H1 (cell line): ENCODE measurements at regions not wholly inside any gene's neighbourhood (a gene's known extent, or its start where the extent isn't known, plus 50 kb on each side); places are given as distances from the start of the nearest gene placed in this dataset.

ENCODE experiments used
- CTCF ChIA-PET: fragments of 300-600 bp; sonication (Branson Sonifier 250); formaldehyde crosslinking; loops from one replicate; lab custom pipeline; 2021; ENCODE audit not compliant: partially characterized antibody; lab: Charles Lee
- POLR2A ChIA-PET: fragments of 300-600 bp; sonication (Branson Sonifier 250); formaldehyde crosslinking; loops from one replicate; lab custom pipeline; 2021; ENCODE audit warnings: inconsistent platforms; ENCODE audit not compliant: partially characterized antibody; lab: Charles Lee
- DNase-seq, 2 experiments: peaks; one replicate each; pipeline versions ENCODE4 v3.0.0 to v3.0.0-alpha.2; 2010 to 2022; ENCODE audit warnings: low spot score in 2 of 2, low read depth in 1 of 2, mixed read lengths in 1 of 2
- FAIRE-seq: peaks from 2 replicates; lab custom pipeline; 2011; peaks lifted over from hg19 to GRCh38; lab: Jason Lieb, UNC
- H2AFZ ChIP-seq: 2 replicates; pipeline ENCODE4 v1.8.1; 2012; ENCODE audit warnings: low read length, inconsistent platforms
- H2AK5ac ChIP-seq: 2 replicates; pipeline ENCODE4 v1.6.1; 2013; ENCODE audit warnings: low read depth, low read length
- H2BK120ac ChIP-seq: replicated peaks from 2 replicates; pipeline ENCODE3; 2013; ENCODE audit warnings: low read depth, low read length, inconsistent platforms
- H2BK12ac ChIP-seq: 2 replicates; pipeline ENCODE4 v1.6.1; 2013; ENCODE audit warnings: low read depth, low read length
- H2BK15ac ChIP-seq: 2 replicates; pipeline ENCODE4 v1.6.1; 2013; ENCODE audit warnings: low read length
- H2BK20ac ChIP-seq: 2 replicates; pipeline ENCODE4 v1.6.1; 2013; ENCODE audit warnings: low read length
- H2BK5ac ChIP-seq: 2 replicates; pipeline ENCODE4 v1.6.1; 2013; ENCODE audit warnings: low read depth, low read length
- H3K14ac ChIP-seq: 2 replicates; pipeline ENCODE4 v1.6.1; 2013; ENCODE audit warnings: inconsistent platforms; ENCODE audit not compliant: insufficient read length
- H3K18ac ChIP-seq: 2 replicates; pipeline ENCODE4 v1.6.1; 2013; ENCODE audit warnings: low read length; ENCODE audit errors: extremely low read depth
- H3K23ac ChIP-seq: 2 replicates; pipeline ENCODE4 v1.6.1; 2013; ENCODE audit warnings: inconsistent platforms; ENCODE audit not compliant: insufficient read length
- H3K23me2 ChIP-seq: 2 replicates; pipeline ENCODE4 v1.6.1; 2013; ENCODE audit warnings: low read depth, low read length
- H3K27ac ChIP-seq: 2 replicates; pipeline ENCODE4 v1.6.1; 2011; ENCODE audit warnings: low read depth, low read length, inconsistent platforms
- H3K27me3 ChIP-seq, 4 experiments: replicated peaks in 1 of 4; 1 replicate in 1 of 4; 2 replicates in 3 of 4; pipeline versions ENCODE4 v1.6.1 to v1.8.1; 2011 to 2013; ENCODE audit warnings: low read length in 3 of 4, mild to moderate bottlenecking in 3 of 4, inconsistent platforms in 2 of 4, mixed read lengths in 2 of 4, moderate library complexity in 1 of 4; ENCODE audit not compliant: control insufficient read depth in 3 of 4, insufficient read depth in 3 of 4; ENCODE audit errors: extremely low read depth in 1 of 4
- H3K36me3 ChIP-seq, 4 experiments: 2 replicates each; pipeline versions ENCODE4 v1.6.1 to v1.8.1; 2011 to 2013; ENCODE audit warnings: mild to moderate bottlenecking in 4 of 4, low read length in 3 of 4, moderate library complexity in 2 of 4, control low read depth in 1 of 4, inconsistent platforms in 1 of 4; ENCODE audit not compliant: insufficient read depth in 4 of 4, control insufficient read depth in 2 of 4
- H3K4ac ChIP-seq: replicated peaks from 2 replicates; pipeline ENCODE3; 2013; ENCODE audit warnings: low read length, low read depth, mixed read lengths, inconsistent platforms; ENCODE audit not compliant: insufficient read length
- H3K4me1 ChIP-seq, 4 experiments: replicated peaks in 1 of 4; 1 replicate in 1 of 4; 2 replicates in 3 of 4; pipeline versions ENCODE4 v1.6.1 to v1.8.1; 2011 to 2013; ENCODE audit warnings: low read length in 3 of 4, inconsistent platforms in 2 of 4, mixed read lengths in 1 of 4; ENCODE audit not compliant: insufficient read depth in 4 of 4, control insufficient read depth in 3 of 4
- H3K4me2 ChIP-seq, 2 experiments: 2 replicates each; pipeline versions ENCODE4 v1.6.1 to v1.8.1; 2011 to 2013; ENCODE audit warnings: low read depth in 2 of 2, low read length in 2 of 2, control low read depth in 1 of 2, inconsistent platforms in 1 of 2, mild to moderate bottlenecking in 1 of 2; ENCODE audit not compliant: insufficient read depth in 1 of 2
- H3K4me3 ChIP-seq, 4 experiments: fragments of 200-600, 300-600 bp in 1 of 4; sonication (generic), shearing (Covaris generic), sonication (Bioruptor Twin) in 1 of 4; 2 replicates each; pipeline versions ENCODE4 v1.5.1 to v1.8.1; 2011 to 2016; ENCODE audit warnings: low read length in 4 of 4, low read depth in 3 of 4, control low read depth in 2 of 4, inconsistent platforms in 2 of 4, mild to moderate bottlenecking in 2 of 4, mixed read lengths in 1 of 4, moderate library complexity in 1 of 4; ENCODE audit not compliant: insufficient read depth in 2 of 4; ENCODE audit errors: extremely low read depth in 1 of 4
- H3K56ac ChIP-seq: replicated peaks from 2 replicates; pipeline ENCODE3; 2013; ENCODE audit warnings: low read depth, mild to moderate bottlenecking, mixed read lengths, low read length, inconsistent platforms; ENCODE audit not compliant: insufficient read length
- H3K79me1 ChIP-seq: 2 replicates; pipeline ENCODE4 v1.6.1; 2013; ENCODE audit warnings: low read depth, low read length, control low read depth
- H3K79me2 ChIP-seq, 2 experiments: 2 replicates each; pipeline versions ENCODE4 v1.6.1 to v1.8.1; 2012 to 2013; ENCODE audit warnings: low read length in 2 of 2, mild to moderate bottlenecking in 2 of 2, inconsistent platforms in 1 of 2; ENCODE audit not compliant: insufficient read depth in 2 of 2, control insufficient read depth in 1 of 2
- H3K9ac ChIP-seq, 4 experiments: replicated peaks in 1 of 4; 1 replicate in 1 of 4; 2 replicates in 3 of 4; pipeline versions ENCODE4 v1.6.1 to v1.8.1; 2011 to 2013; ENCODE audit warnings: low read depth in 3 of 4, low read length in 3 of 4, control low read depth in 2 of 4, mild to moderate bottlenecking in 2 of 4, moderate library complexity in 2 of 4, inconsistent platforms in 1 of 4; ENCODE audit errors: extremely low read depth in 1 of 4
- H3K9me3 ChIP-seq, 2 experiments: 2 replicates each; pipeline versions ENCODE4 v1.6.1 to v1.8.1; 2012 to 2013; ENCODE audit warnings: mild to moderate bottlenecking in 2 of 2, moderate library complexity in 2 of 2, control low read depth in 1 of 2, inconsistent platforms in 1 of 2, low read depth in 1 of 2, low read length in 1 of 2, mixed read lengths in 1 of 2; ENCODE audit not compliant: insufficient read depth in 2 of 2
- H4K20me1 ChIP-seq, 2 experiments: replicated peaks in 1 of 2; 2 replicates each; pipeline versions ENCODE3 to v1.8.1; 2011 to 2013; ENCODE audit warnings: inconsistent platforms in 2 of 2, low read length in 2 of 2, mild to moderate bottlenecking in 1 of 2; ENCODE audit not compliant: insufficient read depth in 2 of 2, control insufficient read depth in 1 of 2
- H4K5ac ChIP-seq: 2 replicates; pipeline ENCODE4 v1.6.1; 2013; ENCODE audit warnings: low read length, low read depth, mixed read lengths, inconsistent platforms; ENCODE audit not compliant: insufficient read length
- H4K8ac ChIP-seq: 2 replicates; pipeline ENCODE4 v1.8.0; 2013; ENCODE audit warnings: mild to moderate bottlenecking, moderate library complexity, low read length, inconsistent platforms; ENCODE audit not compliant: insufficient read depth; ENCODE audit errors: extremely low read depth
- H4K91ac ChIP-seq: replicated peaks from 2 replicates; pipeline ENCODE3; 2013; ENCODE audit warnings: low read length, mixed read lengths, inconsistent platforms; ENCODE audit not compliant: insufficient read length
- EP300 ChIP-seq, 2 experiments: IDR thresholded peaks; 1 replicate in 1 of 2; 2 replicates in 1 of 2; pipeline ENCODE4 v1.6.1; 2011 to 2012; ENCODE audit warnings: low read depth in 2 of 2, low read length in 2 of 2, mild to moderate bottlenecking in 2 of 2, borderline replicate concordance in 1 of 2, inconsistent platforms in 1 of 2, moderate library complexity in 1 of 2
- HDAC6 ChIP-seq: IDR thresholded peaks from one replicate; pipeline ENCODE4 v1.7.1; 2012; ENCODE audit warnings: low read depth, mild to moderate bottlenecking, inconsistent platforms, low read length, moderate library complexity
- MAX ChIP-seq: IDR thresholded peaks from 2 replicates; pipeline ENCODE4 v1.6.1; 2012; ENCODE audit warnings: inconsistent platforms
- POLR2A ChIP-seq, 2 experiments: IDR thresholded peaks; 1 replicate in 1 of 2; 2 replicates in 1 of 2; pipeline ENCODE4 v1.6.1; 2011; ENCODE audit warnings: low read depth in 2 of 2, low read length in 2 of 2, mild to moderate bottlenecking in 2 of 2; ENCODE audit errors: control extremely low read depth in 1 of 2
- POLR2AphosphoS5 ChIP-seq: IDR thresholded peaks from 2 replicates; pipeline ENCODE4 v1.6.1; 2011; ENCODE audit warnings: low read depth, low read length
- POU5F1 ChIP-seq: IDR thresholded peaks from 2 replicates; pipeline ENCODE4 v1.6.1; 2011; ENCODE audit warnings: low read depth, mild to moderate bottlenecking, low read length, moderate library complexity
- RXRA ChIP-seq: IDR thresholded peaks from 2 replicates; pipeline ENCODE4 v1.6.1; 2011; ENCODE audit warnings: low read depth, mild to moderate bottlenecking, low read length, moderate library complexity; ENCODE audit not compliant: insufficient read depth
- SP1 ChIP-seq: IDR thresholded peaks from 2 replicates; pipeline ENCODE4 v1.6.1; 2011; ENCODE audit warnings: low read depth, low read length
- ZNF274 ChIP-seq: IDR thresholded peaks from 2 replicates; pipeline ENCODE4 v1.7.0; 2012; ENCODE audit warnings: low read length, borderline replicate concordance; ENCODE audit errors: extremely low read depth
- WGBS, 2 experiments: shearing (Covaris generic) in 1 of 2; methylation state at CpG; one replicate each; pipeline versions ENCODE4 v1.1.6 to v1.1.7; 2013 to 2015; ENCODE audit warnings: low lambda C conversion rate in 2 of 2, mixed read lengths in 2 of 2, inconsistent platforms in 1 of 2, low coverage in 1 of 2, missing lambda C conversion rate in 1 of 2; ENCODE audit not compliant: insufficient replicate concordance in 2 of 2, insufficient coverage in 1 of 2, insufficient read length in 1 of 2; ENCODE audit errors: extremely low coverage in 1 of 2, missing lambda C conversion rate in 1 of 2; 5-methylcytosine and 5-hydroxymethylcytosine counted together

- H4K20me1 ChIP-seq: no peaks in the 10 kb centered on the region
- no peaks in the 10 kb centered on the region for H3K4me1 ChIP-seq
- no peak overlapping the region for H2AK5ac ChIP-seq
- no peak overlapping the region for H4K91ac ChIP-seq
- H2AFZ ChIP-seq: no peak overlapping the region
- H2BK120ac ChIP-seq: no peak overlapping the region
- no peak overlapping the region for H4K8ac ChIP-seq
- no peaks in the 10 kb centered on the region for H3K36me3 ChIP-seq
- no peak overlapping the region for H3K14ac ChIP-seq
- POLR2A ChIA-PET: no interaction called here
- DNase-seq: no peak
- H3K9me3 ChIP-seq: no peaks in the 10 kb centered on the region
- H3K79me1 ChIP-seq: no peaks in the 10 kb centered on the region
- CTCF ChIA-PET: no interaction called here
- H3K4me3 ChIP-seq: no peak overlapping the region
- no peak overlapping the region for H2BK5ac ChIP-seq
- H3K56ac ChIP-seq: no peak overlapping the region
- TF ChIP-seq POU5F1: no peak
- no peak for TF ChIP-seq RXRA
- TF ChIP-seq POLR2A (IDR thresholded peaks at IDR 0.05; ENCODE audit: control extremely low read depth in 1 of 2, low read depth in 2 of 2, low read length in 2 of 2): no peak
- no peak for TF ChIP-seq EP300 (IDR thresholded peaks at IDR 0.05; ENCODE audit: borderline replicate concordance in 1 of 2, low read depth in 2 of 2, low read length in 2 of 2)
- TF ChIP-seq HDAC6: no peak
- no peak for TF ChIP-seq SP1
- TF ChIP-seq ZNF274: no peak
- no peak for TF ChIP-seq POLR2AphosphoS5
- TF ChIP-seq MAX: no peak
- no peak overlapping the region for H4K5ac ChIP-seq
- no peak overlapping the region for H3K9ac ChIP-seq
- 77% methylated on average over 2 of the region's 2 CpGs; no CpG with 5 or more reads in 1 of the 2 experiments for WGBS, 2 experiments
- H3K79me2 ChIP-seq: no peaks in the 10 kb centered on the region
- H3K4me2 ChIP-seq: no peak overlapping the region
- H3K27ac ChIP-seq: no peak overlapping the region
- no peak overlapping the region for H3K4ac ChIP-seq
- H2BK12ac ChIP-seq: no peak overlapping the region
- H2BK15ac ChIP-seq: no peak overlapping the region
- H3K23ac ChIP-seq: no peak overlapping the region
- H3K27me3 ChIP-seq: no peaks in the 10 kb centered on the region
- H3K23me2 ChIP-seq: no peaks in the 10 kb centered on the region
- FAIRE-seq: no peak
- H2BK20ac ChIP-seq: no peak overlapping the region
- no peak overlapping the region for H3K18ac ChIP-seq
These were observed 937.7 kb downstream of the CDH8 start for GRCh38 chr16:61098505-61098904.
